H9 (cell line): ENCODE measurements at regions not wholly inside any gene's neighbourhood (a gene's known extent, or its start where the extent isn't known, plus 50 kb on each side); places are given as distances from the start of the nearest gene placed in this dataset.
A peak's percentile ranks its signal among the peaks of the same experiment; 100 is the strongest.

Experiments used
- DNase-seq: peaks from one replicate; pipeline ENCODE4 v3.0.0-alpha.2; 2017
- H2AFZ ChIP-seq: one replicate; pipeline ENCODE4 v1.6.1; 2013; ENCODE audit warnings: mild to moderate bottlenecking, low read length, control low read depth, moderate library complexity
- H2AK5ac ChIP-seq: 2 replicates; pipeline ENCODE4 v1.6.1; 2013; ENCODE audit warnings: low read length, control low read depth, mixed read lengths; ENCODE audit not compliant: insufficient read length
- H2BK120ac ChIP-seq: one replicate; pipeline ENCODE4 v1.6.1; 2013; ENCODE audit warnings: low read depth, mild to moderate bottlenecking, low read length, control low read depth, inconsistent platforms; ENCODE audit not compliant: poor library complexity, severe bottlenecking
- H2BK12ac ChIP-seq: 2 replicates; pipeline ENCODE4 v1.6.1; 2013; ENCODE audit warnings: low read length, control low read depth, mixed read lengths, low read depth; ENCODE audit not compliant: insufficient read length
- H2BK15ac ChIP-seq: 2 replicates; pipeline ENCODE4 v1.6.1; 2013; ENCODE audit warnings: low read depth, low read length, control low read depth
- H2BK20ac ChIP-seq: one replicate; pipeline ENCODE4 v1.6.1; 2013; ENCODE audit warnings: low read depth, mild to moderate bottlenecking, low read length, control low read depth, inconsistent platforms; ENCODE audit not compliant: poor library complexity, severe bottlenecking
- H2BK5ac ChIP-seq: 2 replicates; pipeline ENCODE4 v1.6.1; 2013; ENCODE audit warnings: low read length, control low read depth, mixed read lengths; ENCODE audit not compliant: insufficient read length
- H3K14ac ChIP-seq: 2 replicates; pipeline ENCODE4 v1.6.1; 2013; ENCODE audit warnings: low read length, control low read depth; ENCODE audit not compliant: insufficient read depth
- H3K18ac ChIP-seq: 2 replicates; pipeline ENCODE4 v1.6.1; 2013; ENCODE audit warnings: low read depth, mild to moderate bottlenecking, mixed read lengths, low read length, control low read depth; ENCODE audit not compliant: insufficient read length
- H3K23ac ChIP-seq: 2 replicates; pipeline ENCODE4 v1.6.1; 2013; ENCODE audit warnings: low read length, control low read depth, mixed read lengths, low read depth; ENCODE audit not compliant: insufficient read length
- H3K23me2 ChIP-seq: 2 replicates; pipeline ENCODE4 v1.6.1; 2013; ENCODE audit warnings: low read depth, mild to moderate bottlenecking, mixed read lengths, low read length, control low read depth; ENCODE audit not compliant: insufficient read length, poor library complexity, severe bottlenecking
- H3K27ac ChIP-seq: 2 replicates; pipeline ENCODE4 v1.5.1; 2013; ENCODE audit warnings: low read length, control low read depth, mixed read lengths, low read depth; ENCODE audit not compliant: insufficient read length
- H3K27me3 ChIP-seq: 2 replicates; pipeline ENCODE4 v1.6.1; 2013; ENCODE audit warnings: low read length, control low read depth, inconsistent platforms; ENCODE audit not compliant: insufficient read depth
- H3K4ac ChIP-seq: 2 replicates; pipeline ENCODE4 v1.6.1; 2013; ENCODE audit warnings: low read depth, mild to moderate bottlenecking, control low read depth, inconsistent platforms, low read length, moderate library complexity
- H3K4me1 ChIP-seq: 2 replicates; pipeline ENCODE4 v1.6.1; 2013; ENCODE audit warnings: low read length, control low read depth, inconsistent platforms; ENCODE audit not compliant: insufficient read depth
- H3K4me2 ChIP-seq: 2 replicates; pipeline ENCODE4 v1.6.1; 2013; ENCODE audit warnings: low read length, control low read depth, mixed read lengths; ENCODE audit not compliant: insufficient read length, insufficient read depth
- H3K56ac ChIP-seq: 2 replicates; pipeline ENCODE4 v1.6.1; 2013; ENCODE audit warnings: low read depth, mild to moderate bottlenecking, mixed read lengths, low read length, control low read depth; ENCODE audit not compliant: insufficient read length
- H3K79me1 ChIP-seq: 2 replicates; pipeline ENCODE4 v1.6.1; 2013; ENCODE audit warnings: low read depth, mild to moderate bottlenecking, moderate library complexity, low read length, control low read depth, inconsistent platforms; ENCODE audit not compliant: insufficient read depth, poor library complexity, severe bottlenecking
- H3K79me2 ChIP-seq: 2 replicates; pipeline ENCODE4 v1.6.1; 2013; ENCODE audit warnings: low read length, control low read depth, inconsistent platforms; ENCODE audit not compliant: insufficient read depth
- H3K9ac ChIP-seq: 2 replicates; pipeline ENCODE4 v1.6.1; 2013; ENCODE audit warnings: low read length, control low read depth, mixed read lengths; ENCODE audit not compliant: insufficient read length; ENCODE audit errors: extremely low read depth
- H3K9me3 ChIP-seq: one replicate; pipeline ENCODE4 v1.6.1; 2013; ENCODE audit warnings: low read depth, low read length, inconsistent platforms; ENCODE audit not compliant: control insufficient read depth
- H3T11ph ChIP-seq: one replicate; pipeline ENCODE4 v1.6.1; 2013; ENCODE audit warnings: mild to moderate bottlenecking, low read length, control low read depth, inconsistent platforms
- H4K20me1 ChIP-seq: one replicate; pipeline ENCODE4 v1.6.1; 2013; ENCODE audit not compliant: control insufficient read depth, insufficient read length, insufficient read depth
- H4K5ac ChIP-seq: 2 replicates; pipeline ENCODE4 v1.6.1; 2013; ENCODE audit warnings: low read depth, mild to moderate bottlenecking, mixed read lengths, low read length, control low read depth; ENCODE audit not compliant: insufficient read length
- H4K8ac ChIP-seq: replicated peaks from 2 replicates; pipeline ENCODE4 v1.6.1; 2013; ENCODE audit warnings: low read length, control low read depth, mixed read lengths, low read depth; ENCODE audit not compliant: insufficient read length
- H4K91ac ChIP-seq: 2 replicates; pipeline ENCODE4 v1.6.1; 2013; ENCODE audit warnings: low read depth, mild to moderate bottlenecking, moderate library complexity, mixed read lengths, low read length, control low read depth; ENCODE audit not compliant: insufficient read length
- H3K27ac Mint-ChIP-seq, 3 experiments: 2 replicates in 2 of 3; 3 replicates in 1 of 3; pipeline ENCODE4 v1.8.0; 2020 to 2021; ENCODE audit warnings: mixed read lengths in 3 of 3, mild to moderate bottlenecking in 1 of 3, moderate library complexity in 1 of 3
- H3K27me3 Mint-ChIP-seq: 2 replicates; pipeline ENCODE4 v1.8.0; 2021; ENCODE audit warnings: low read depth, mild to moderate bottlenecking, moderate library complexity, mixed read lengths
- H3K36me3 Mint-ChIP-seq, 3 experiments: 2 replicates in 2 of 3; 3 replicates in 1 of 3; pipeline ENCODE4 v1.8.0; 2020 to 2021; ENCODE audit warnings: low read depth in 3 of 3, mixed read lengths in 3 of 3; ENCODE audit not compliant: insufficient read depth in 1 of 3
- H3K4me1 Mint-ChIP-seq, 2 experiments: 2 replicates each; pipeline ENCODE4 v1.8.0; 2020; ENCODE audit warnings: mixed read lengths in 2 of 2
- H3K4me3 Mint-ChIP-seq, 2 experiments: 2 replicates in 1 of 2; 3 replicates in 1 of 2; pipeline ENCODE4 v1.8.0; 2020 to 2021; ENCODE audit warnings: mild to moderate bottlenecking in 2 of 2, mixed read lengths in 2 of 2, moderate library complexity in 1 of 2
- H3K9me3 Mint-ChIP-seq, 2 experiments: 2 replicates in 1 of 2; 3 replicates in 1 of 2; pipeline ENCODE4 v1.8.0; 2020; ENCODE audit warnings: mild to moderate bottlenecking in 2 of 2, mixed read lengths in 2 of 2, moderate library complexity in 1 of 2
- CTCF ChIP-seq: fragments of 200-600 bp; sonication (generic); conservative IDR thresholded peaks from 3 replicates; pipeline ENCODE4 v1.8.0; 2021; ENCODE audit warnings: antibody characterized with exemption, mild to moderate bottlenecking
- whole genome bisulfite sequencing: extraction: QIAGEN DNeasy Blood & Tissue Kit; methylation state at CpG from one replicate; pipeline ENCODE4 v1.1.7; 2013; ENCODE audit warnings: missing lambda C conversion rate, low lambda C conversion rate, mixed read lengths; ENCODE audit not compliant: insufficient read length; ENCODE audit errors: extremely low coverage; 5-methylcytosine and 5-hydroxymethylcytosine counted together

- H2AFZ ChIP-seq: no peak overlapping the region
- H2AK5ac ChIP-seq: no peak overlapping the region
- no peak overlapping the region for H3T11ph ChIP-seq
- H3K4ac ChIP-seq: no peak overlapping the region
- Mint-ChIP-seq H3K4me1 (peaks cover 9 to 12% of the 10 kb centered on the region in 2 experiments), H3K36me3 (no peaks in the 10 kb centered on the region), H3K9me3 (no peaks in the 10 kb centered on the region), H3K4me3 (no peak overlapping the region), H3K27me3 (peaks cover 2% of the 10 kb centered on the region; the same call in 1 of the 2 replicates), H3K27ac (no peak overlapping the region)
- no peak overlapping the region for H3K27ac ChIP-seq
- H3K56ac ChIP-seq: no peak overlapping the region
- no peak overlapping the region for H3K9ac ChIP-seq
- no CpG with 5 or more reads among the region's 3 CpGs for whole genome bisulfite sequencing
- no peaks in the 10 kb centered on the region for H3K4me1 ChIP-seq
- H3K23ac ChIP-seq: no peak overlapping the region
- no peaks in the 10 kb centered on the region for H3K79me1 ChIP-seq
- H3K23me2 ChIP-seq: no peaks in the 10 kb centered on the region
- H2BK15ac ChIP-seq: no peak overlapping the region
- DNase-seq: peak; percentile 6
- no peak overlapping the region for H3K18ac ChIP-seq
- H3K27me3 ChIP-seq: no peaks in the 10 kb centered on the region
- no peak overlapping the region for H2BK20ac ChIP-seq
- H4K5ac ChIP-seq: no peak overlapping the region
- H2BK120ac ChIP-seq: no peak overlapping the region
- no peaks in the 10 kb centered on the region for H3K79me2 ChIP-seq
- no peak overlapping the region for H3K14ac ChIP-seq
- no peaks in the 10 kb centered on the region for H4K20me1 ChIP-seq
- no peak for TF ChIP-seq CTCF
- H3K4me2 ChIP-seq: no peak overlapping the region
- no peaks in the 10 kb centered on the region for H3K9me3 ChIP-seq
- H2BK12ac ChIP-seq: no peak overlapping the region
- H4K91ac ChIP-seq: no peak overlapping the region
- H4K8ac ChIP-seq: no peak overlapping the region
- H2BK5ac ChIP-seq: no peak overlapping the region
Observed at GRCh38 chr1:59006289-59006658, 222.4 kb upstream of the JUN start.
